ENCODE measurements at regions not wholly inside any gene's neighbourhood (a gene's known extent, or its start where the extent isn't known, plus 50 kb on each side); places are given as distances from the start of the nearest gene placed in this dataset.

GRCh38 chr13:60758637-60759036, 361.6 kb downstream of the TDRD3 start:
- Histone ChIP-seq H3K27ac (ENCODE audit: low read depth, low read length, poor library complexity, severe bottlenecking) (no peak overlapping the region), H3K36me3 (ENCODE audit: insufficient read depth, low read length) (no peaks in the 10 kb centered on the region), H3K79me2 (ENCODE audit: insufficient read depth, low read depth, low read length) (no peaks in the 10 kb centered on the region), H3K9me3 (ENCODE audit: low read length) (no peaks in the 10 kb centered on the region), H3K4me1 (ENCODE audit: insufficient read depth, low read length, poor library complexity, severe bottlenecking) (no peaks in the 10 kb centered on the region), H4K20me1 (ENCODE audit: insufficient read depth, low read length) (no peaks in the 10 kb centered on the region), H2AFZ (ENCODE audit: low read length) (no peak overlapping the region), H3K9me2 (ENCODE audit: insufficient read depth, low read length) (no peaks in the 10 kb centered on the region), H3K4me3 (ENCODE audit: low read depth, low read length, poor library complexity, severe bottlenecking) (no peak overlapping the region), H3K4me2 (ENCODE audit: low read length) (no peak overlapping the region)
- DNase-seq (ENCODE audit: low spot score), result no peak
- CTCF ChIA-PET (ENCODE audit: unreplicated experiment), result no interaction called here
- no peak for TF ChIP-seq EZH2phosphoT487 (IDR thresholded peaks at IDR 0.05; ENCODE audit: borderline replicate concordance, low read depth, low read length)
- TF ChIP-seq, protein P1, sequence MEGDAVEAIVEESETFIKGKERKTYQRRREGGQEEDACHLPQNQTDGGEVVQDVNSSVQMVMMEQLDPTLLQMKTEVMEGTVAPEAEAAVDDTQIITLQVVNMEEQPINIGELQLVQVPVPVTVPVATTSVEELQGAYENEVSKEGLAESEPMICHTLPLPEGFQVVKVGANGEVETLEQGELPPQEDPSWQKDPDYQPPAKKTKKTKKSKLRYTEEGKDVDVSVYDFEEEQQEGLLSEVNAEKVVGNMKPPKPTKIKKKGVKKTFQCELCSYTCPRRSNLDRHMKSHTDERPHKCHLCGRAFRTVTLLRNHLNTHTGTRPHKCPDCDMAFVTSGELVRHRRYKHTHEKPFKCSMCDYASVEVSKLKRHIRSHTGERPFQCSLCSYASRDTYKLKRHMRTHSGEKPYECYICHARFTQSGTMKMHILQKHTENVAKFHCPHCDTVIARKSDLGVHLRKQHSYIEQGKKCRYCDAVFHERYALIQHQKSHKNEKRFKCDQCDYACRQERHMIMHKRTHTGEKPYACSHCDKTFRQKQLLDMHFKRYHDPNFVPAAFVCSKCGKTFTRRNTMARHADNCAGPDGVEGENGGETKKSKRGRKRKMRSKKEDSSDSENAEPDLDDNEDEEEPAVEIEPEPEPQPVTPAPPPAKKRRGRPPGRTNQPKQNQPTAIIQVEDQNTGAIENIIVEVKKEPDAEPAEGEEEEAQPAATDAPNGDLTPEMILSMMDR (conservative IDR thresholded peaks at IDR 0.05; ENCODE audit: low read length), result no peak
- POLR2A ChIA-PET, result no interaction called here
- intact Hi-C loops (cut with micrococcal nuclease; ENCODE audit: unreplicated experiment), result no loop called here
- no TSS peak for BruUV-seq (replicated peaks)

GRCh38 chr13:60757501-60758215, 360.6 kb downstream of the TDRD3 start:
- TF ChIP-seq EZH2phosphoT487 (IDR thresholded peaks at IDR 0.05; ENCODE audit: borderline replicate concordance, low read depth, low read length), result no peak
- TF ChIP-seq, protein P1 (conservative IDR thresholded peaks at IDR 0.05; ENCODE audit: low read length), result no peak
- Histone ChIP-seq H3K9me2 (ENCODE audit: insufficient read depth, low read length) (no peaks in the 10 kb centered on the region), H3K4me1 (ENCODE audit: insufficient read depth, low read length, poor library complexity, severe bottlenecking) (no peaks in the 10 kb centered on the region), H2AFZ (ENCODE audit: low read length) (no peak overlapping the region), H3K9me3 (ENCODE audit: low read length) (no peaks in the 10 kb centered on the region), H3K79me2 (ENCODE audit: insufficient read depth, low read depth, low read length) (no peaks in the 10 kb centered on the region), H3K27ac (ENCODE audit: low read depth, low read length, poor library complexity, severe bottlenecking) (no peak overlapping the region), H4K20me1 (ENCODE audit: insufficient read depth, low read length) (no peaks in the 10 kb centered on the region), H3K4me2 (ENCODE audit: low read length) (no peak overlapping the region), H3K36me3 (ENCODE audit: insufficient read depth, low read length) (no peaks in the 10 kb centered on the region), H3K4me3 (ENCODE audit: low read depth, low read length, poor library complexity, severe bottlenecking) (no peak overlapping the region)
- DNase-seq (ENCODE audit: low spot score), result no peak
- BruUV-seq (replicated peaks), result no TSS peak
- intact Hi-C loops (cut with micrococcal nuclease; ENCODE audit: unreplicated experiment), result no loop called here
- ChIA-PET CTCF (ENCODE audit: unreplicated experiment) (no interaction called here), POLR2A (interaction anchor here (0.6 kb wide), 1 partner anchor 56 kb away, joined by 5 read pairs; no protein-coding TSS in a partner anchor)

DNA sequence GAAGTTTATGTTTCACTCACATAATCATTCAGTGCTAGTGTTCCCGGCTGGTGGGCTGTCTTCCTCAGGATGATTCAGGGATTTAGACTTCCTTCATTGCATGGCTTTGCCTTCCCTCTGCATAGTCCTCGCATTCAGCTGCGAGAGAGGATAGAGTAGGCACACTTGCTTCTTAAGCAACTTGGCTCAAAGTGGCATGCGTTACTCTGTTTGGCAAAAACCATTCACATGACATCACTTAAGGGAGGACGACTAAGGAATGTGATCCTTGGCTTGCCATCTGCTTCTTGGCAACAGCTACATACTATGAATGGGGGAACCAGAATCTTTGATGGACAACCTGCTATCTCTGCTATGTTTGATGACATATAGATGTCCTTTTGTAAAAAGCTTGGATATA, 359.3 kb downstream of the TDRD3 start:
- no peak for DNase-seq (ENCODE audit: low spot score)
- TF ChIP-seq EZH2phosphoT487 (IDR thresholded peaks at IDR 0.05; ENCODE audit: borderline replicate concordance, low read depth, low read length), result no peak
- TF ChIP-seq, protein P1 (conservative IDR thresholded peaks at IDR 0.05; ENCODE audit: low read length), result no peak
- intact Hi-C loops (cut with micrococcal nuclease; ENCODE audit: unreplicated experiment), result no loop called here
- CTCF ChIA-PET (ENCODE audit: unreplicated experiment), result no interaction called here
- no peak overlapping the region for H2AFZ ChIP-seq (ENCODE audit: low read length)
- no peak overlapping the region for H3K4me2 ChIP-seq (ENCODE audit: low read length)
- no peak overlapping the region for H3K27ac ChIP-seq (ENCODE audit: low read depth, low read length, poor library complexity, severe bottlenecking)
- H3K9me3 ChIP-seq (ENCODE audit: low read length), result no peaks in the 10 kb centered on the region
- no peaks in the 10 kb centered on the region for H3K9me2 ChIP-seq (ENCODE audit: insufficient read depth, low read length)
- no peak overlapping the region for H3K4me3 ChIP-seq (ENCODE audit: low read depth, low read length, poor library complexity, severe bottlenecking)
- H4K20me1 ChIP-seq (ENCODE audit: insufficient read depth, low read length), result no peaks in the 10 kb centered on the region
- H3K4me1 ChIP-seq (ENCODE audit: insufficient read depth, low read length, poor library complexity, severe bottlenecking), result no peaks in the 10 kb centered on the region
- no peaks in the 10 kb centered on the region for H3K36me3 ChIP-seq (ENCODE audit: insufficient read depth, low read length)
- POLR2A ChIA-PET, result interaction anchor here (0.8 kb wide), 1 partner anchor 11 kb away, joined by 3 read pairs; no protein-coding TSS in a partner anchor
- H3K79me2 ChIP-seq (ENCODE audit: insufficient read depth, low read depth, low read length), result no peaks in the 10 kb centered on the region
- BruUV-seq (replicated peaks), result no TSS peak
